ENCODE measurements at regions not wholly inside any gene's neighbourhood (a gene's known extent, or its start where the extent isn't known, plus 50 kb on each side); places are given as distances from the start of the nearest gene placed in this dataset.

DNA sequence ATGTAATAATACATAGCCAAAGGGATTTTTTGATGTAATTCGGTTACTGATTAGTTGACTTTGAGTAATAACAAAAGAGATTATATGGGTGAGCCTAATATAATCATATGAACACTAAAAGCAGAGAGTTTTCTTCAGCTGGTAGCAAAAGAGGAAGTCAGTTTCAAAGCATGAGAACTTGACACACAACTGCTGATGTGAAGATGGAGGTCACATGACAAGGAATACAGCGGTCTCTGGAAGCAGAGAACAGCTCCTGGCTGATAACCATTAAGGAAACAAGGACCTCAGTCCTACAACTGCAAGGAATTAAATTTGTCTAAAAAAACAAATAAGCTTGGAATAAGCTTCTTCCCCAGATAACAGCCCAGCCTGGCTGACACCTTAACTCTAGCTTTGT lies 119.1 kb upstream of the PRNP start:
- no peak for DNase-seq (ENCODE audit: low spot score in 2 of 2, unreplicated experiment in 2 of 2)
- Mint-ChIP-seq H3K4me1 (no peaks in the 10 kb centered on the region), H3K27ac (no peak overlapping the region), H3K9me3 (peaks cover 11% of the 10 kb centered on the region), H3K4me3 (no peak overlapping the region), H3K27me3 (ENCODE audit: low read depth) (peaks cover 23% of the 10 kb centered on the region), H3K36me3 (no peaks in the 10 kb centered on the region)
- TF ChIP-seq, protein P1, sequence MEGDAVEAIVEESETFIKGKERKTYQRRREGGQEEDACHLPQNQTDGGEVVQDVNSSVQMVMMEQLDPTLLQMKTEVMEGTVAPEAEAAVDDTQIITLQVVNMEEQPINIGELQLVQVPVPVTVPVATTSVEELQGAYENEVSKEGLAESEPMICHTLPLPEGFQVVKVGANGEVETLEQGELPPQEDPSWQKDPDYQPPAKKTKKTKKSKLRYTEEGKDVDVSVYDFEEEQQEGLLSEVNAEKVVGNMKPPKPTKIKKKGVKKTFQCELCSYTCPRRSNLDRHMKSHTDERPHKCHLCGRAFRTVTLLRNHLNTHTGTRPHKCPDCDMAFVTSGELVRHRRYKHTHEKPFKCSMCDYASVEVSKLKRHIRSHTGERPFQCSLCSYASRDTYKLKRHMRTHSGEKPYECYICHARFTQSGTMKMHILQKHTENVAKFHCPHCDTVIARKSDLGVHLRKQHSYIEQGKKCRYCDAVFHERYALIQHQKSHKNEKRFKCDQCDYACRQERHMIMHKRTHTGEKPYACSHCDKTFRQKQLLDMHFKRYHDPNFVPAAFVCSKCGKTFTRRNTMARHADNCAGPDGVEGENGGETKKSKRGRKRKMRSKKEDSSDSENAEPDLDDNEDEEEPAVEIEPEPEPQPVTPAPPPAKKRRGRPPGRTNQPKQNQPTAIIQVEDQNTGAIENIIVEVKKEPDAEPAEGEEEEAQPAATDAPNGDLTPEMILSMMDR (IDR thresholded peaks at IDR 0.05; ENCODE audit: unreplicated experiment): no peak

DNA sequence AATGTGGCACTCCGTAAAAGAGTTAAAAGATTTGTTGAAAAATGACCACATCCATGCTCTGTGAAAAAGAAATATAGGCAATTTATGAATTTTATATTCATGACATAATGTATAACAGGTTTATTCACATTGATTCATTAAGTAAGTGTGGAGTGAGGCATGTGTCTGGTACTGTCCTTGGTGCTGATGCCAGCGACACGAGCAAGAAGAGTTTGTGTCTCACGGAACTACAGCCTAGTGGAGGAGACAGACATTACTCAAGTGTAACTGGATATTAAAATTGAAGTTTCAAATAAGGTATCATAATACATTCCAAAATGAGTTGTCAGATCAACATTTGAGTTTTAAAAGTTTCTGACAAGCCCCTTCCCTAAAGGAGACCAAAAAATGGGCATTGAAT lies 122.7 kb upstream of the PRNP start:
- Mint-ChIP-seq H3K4me3 (no peak overlapping the region), H3K4me1 (no peaks in the 10 kb centered on the region), H3K9me3 (peaks cover 11% of the 10 kb centered on the region), H3K27me3 (ENCODE audit: low read depth) (peaks cover 20% of the 10 kb centered on the region), H3K27ac (no peak overlapping the region), H3K36me3 (no peaks in the 10 kb centered on the region)
- DNase-seq (ENCODE audit: low spot score in 2 of 2, unreplicated experiment in 2 of 2): peak in 1 of 2 experiments; percentile 27
- TF ChIP-seq, protein P1 (IDR thresholded peaks at IDR 0.05; ENCODE audit: unreplicated experiment): peak; percentile 25

DNA sequence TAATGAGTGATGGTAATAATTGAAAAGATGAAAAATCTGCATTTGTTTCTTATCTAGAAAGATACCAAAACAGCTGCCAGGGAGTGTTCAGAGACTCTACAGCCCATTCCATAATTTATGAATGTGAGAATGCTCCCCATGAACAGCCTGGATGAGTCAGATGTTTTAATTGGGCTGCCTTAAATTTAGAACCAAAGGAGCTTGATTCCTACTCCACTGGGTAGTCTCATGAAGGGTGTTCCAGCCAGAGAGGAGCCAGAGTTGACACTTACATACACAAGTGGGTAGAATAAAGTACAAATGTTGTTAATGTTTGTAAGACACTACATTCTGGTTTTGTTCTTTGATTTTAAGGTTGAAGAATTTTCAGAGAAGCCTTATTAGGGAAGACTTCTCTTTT lies 123.2 kb upstream of the PRNP start:
- Mint-ChIP-seq H3K36me3 (no peaks in the 10 kb centered on the region), H3K27me3 (ENCODE audit: low read depth) (peaks cover 23% of the 10 kb centered on the region), H3K27ac (no peak overlapping the region), H3K9me3 (peaks cover 14% of the 10 kb centered on the region), H3K4me3 (no peak overlapping the region), H3K4me1 (no peaks in the 10 kb centered on the region)
- no peak for DNase-seq (ENCODE audit: low spot score in 2 of 2, unreplicated experiment in 2 of 2)
- TF ChIP-seq, protein P1 (IDR thresholded peaks at IDR 0.05; ENCODE audit: unreplicated experiment): no peak

DNA sequence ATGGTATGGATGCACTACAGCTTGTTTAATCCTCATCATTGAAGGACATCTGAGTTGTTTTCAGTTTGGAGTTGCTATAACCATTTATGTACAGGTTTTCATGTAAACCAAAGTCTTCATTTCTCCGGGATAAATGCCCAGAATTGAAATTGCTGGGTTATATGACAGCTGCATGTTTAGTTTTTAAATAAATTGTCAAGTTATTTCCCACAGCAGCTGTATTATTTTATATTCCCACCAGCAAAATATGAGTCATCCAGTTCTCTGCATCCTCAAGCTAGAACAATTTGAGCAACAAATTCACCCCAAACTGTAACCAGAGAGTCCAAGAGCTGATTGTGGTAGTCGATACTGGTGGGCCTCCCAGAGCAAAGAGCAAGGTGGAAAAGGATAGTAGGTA lies 125.6 kb upstream of the PRNP start:
- H3K4me1 Mint-ChIP-seq: no peaks in the 10 kb centered on the region
- H3K4me3 Mint-ChIP-seq: no peak overlapping the region

DNA sequence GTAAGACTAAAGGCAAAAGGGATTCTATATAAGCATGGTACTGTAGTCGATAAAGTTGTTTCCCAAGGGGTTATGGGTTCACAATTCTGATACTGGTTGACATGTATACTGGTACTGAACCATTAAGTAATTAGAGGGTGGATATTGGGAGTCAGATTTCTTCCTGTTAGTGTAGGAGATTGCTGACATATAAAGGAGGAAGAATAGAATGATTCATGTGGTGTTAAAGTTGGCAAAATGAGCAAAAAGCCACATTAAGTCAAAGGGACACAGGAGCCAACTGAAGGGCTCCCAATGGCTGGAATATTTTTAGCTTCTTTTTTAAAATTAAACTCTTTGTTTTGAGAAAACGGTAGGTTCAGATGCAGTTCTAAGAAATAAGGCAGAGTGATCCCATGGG lies 126.3 kb upstream of the PRNP start:
- H3K36me3 Mint-ChIP-seq: no peaks in the 10 kb centered on the region
- no peak overlapping the region for H3K27ac Mint-ChIP-seq
- H3K4me1 Mint-ChIP-seq: no peaks in the 10 kb centered on the region
- H3K9me3 Mint-ChIP-seq: peaks cover 12% of the 10 kb centered on the region
- DNase-seq (ENCODE audit: low spot score in 2 of 2, unreplicated experiment in 2 of 2): no peak
- TF ChIP-seq, protein P1 (IDR thresholded peaks at IDR 0.05; ENCODE audit: unreplicated experiment): no peak
- H3K4me3 Mint-ChIP-seq: no peak overlapping the region
- H3K27me3 Mint-ChIP-seq (ENCODE audit: low read depth): peaks cover 27% of the 10 kb centered on the region

More for the DNA sequence above, 125.6 kb upstream of the PRNP start:
- H3K27me3 Mint-ChIP-seq (ENCODE audit: low read depth): peaks cover 27% of the 10 kb centered on the region
- TF ChIP-seq, protein P1 (IDR thresholded peaks at IDR 0.05; ENCODE audit: unreplicated experiment): no peak
- H3K9me3 Mint-ChIP-seq: peaks cover 14% of the 10 kb centered on the region
- no peak for DNase-seq (ENCODE audit: low spot score in 2 of 2, unreplicated experiment in 2 of 2)
- H3K36me3 Mint-ChIP-seq: no peaks in the 10 kb centered on the region
- H3K27ac Mint-ChIP-seq: no peak overlapping the region

DNA sequence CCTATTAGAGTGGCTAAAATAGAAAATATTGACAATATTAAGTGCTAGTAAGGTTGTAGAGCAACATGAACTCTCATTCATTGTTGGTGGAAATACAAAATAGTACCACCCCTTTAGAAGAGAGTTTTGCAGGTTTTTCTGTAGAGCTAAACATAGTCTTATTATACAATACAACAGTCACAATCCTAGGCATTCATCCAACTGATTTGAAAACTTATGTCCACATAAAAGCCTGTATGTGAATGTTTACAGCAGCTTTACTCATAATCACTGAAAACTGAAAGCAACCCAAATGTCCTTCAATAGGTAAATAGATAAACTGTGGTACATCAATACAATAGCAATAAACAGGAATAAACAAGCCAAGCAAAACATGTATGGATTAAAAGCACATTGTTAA lies 127.2 kb upstream of the PRNP start:
- H3K36me3 Mint-ChIP-seq: no peaks in the 10 kb centered on the region
- no peak overlapping the region for H3K4me3 Mint-ChIP-seq
- H3K4me1 Mint-ChIP-seq: no peaks in the 10 kb centered on the region
- TF ChIP-seq, protein P1 (IDR thresholded peaks at IDR 0.05; ENCODE audit: unreplicated experiment): no peak
- peaks cover 8% of the 10 kb centered on the region for H3K9me3 Mint-ChIP-seq
- no peak for DNase-seq (ENCODE audit: low spot score in 2 of 2, unreplicated experiment in 2 of 2)
- peaks cover 23% of the 10 kb centered on the region for H3K27me3 Mint-ChIP-seq (ENCODE audit: low read depth)
- no peak overlapping the region for H3K27ac Mint-ChIP-seq

Measured in mesothelial cell of epicardium (in vitro differentiated cells).